ENCODE measurements at regions not wholly inside any gene's neighbourhood (a gene's known extent, or its start where the extent isn't known, plus 50 kb on each side); places are given as distances from the start of the nearest gene placed in this dataset.

- TF ChIP-seq CTCF (IDR thresholded peaks at IDR 0.05) = no peak
- WGBS, 3 donors = 63 to 71% (median 63%) methylated on average over 1 of the region's 1 CpG
- intact Hi-C loops (cut with DNase I) = no loop called here
- Histone ChIP-seq H3K36me3 (ENCODE audit: insufficient read depth in 1 of 2, low read depth in 1 of 2) (no peaks in the 10 kb centered on the region), H3K27me3 (ENCODE audit: insufficient read depth in 3 of 3, low read length in 2 of 3) (no peaks in the 10 kb centered on the region), H3K4me3 (no peak overlapping the region), H3K9me3 (no peaks in the 10 kb centered on the region), H3K4me1 (no peaks in the 10 kb centered on the region), H3K27ac (no peak overlapping the region)
- DNase-seq (no peak), ATAC-seq (no peak)
Observed at GRCh38 chr3:105232553-105232952, 134.2 kb upstream of the ALCAM start.

- Histone ChIP-seq H3K9me3 (no peaks in the 10 kb centered on the region), H3K36me3 (ENCODE audit: insufficient read depth in 1 of 2, low read depth in 1 of 2) (no peaks in the 10 kb centered on the region), H3K27me3 (ENCODE audit: insufficient read depth in 3 of 3, low read length in 2 of 3) (no peaks in the 10 kb centered on the region), H3K4me1 (no peaks in the 10 kb centered on the region), H3K4me3 (no peak overlapping the region), H3K27ac (no peak overlapping the region)
- no peak for ATAC-seq
- no peak for TF ChIP-seq CTCF (IDR thresholded peaks at IDR 0.05)
- intact Hi-C loops (cut with DNase I) = no loop called here
- DNase-seq = no peak
- WGBS, 3 donors = 91 to 100% (median 95%) methylated on average over 1 of the region's 1 CpG
Observed at GRCh38 chr3:105233010-105233409, 133.7 kb upstream of the ALCAM start.

GRCh38 chr3:105235221-105235620, 131.5 kb upstream of the ALCAM start:
- H3K27ac ChIP-seq = no peak overlapping the region
- H3K9me3 ChIP-seq = no peaks in the 10 kb centered on the region
- no peaks in the 10 kb centered on the region for H3K27me3 ChIP-seq (ENCODE audit: insufficient read depth in 3 of 3, low read length in 2 of 3)
- no peak for ATAC-seq
- H3K36me3 ChIP-seq (ENCODE audit: insufficient read depth in 1 of 2, low read depth in 1 of 2) = no peaks in the 10 kb centered on the region
- intact Hi-C loops (cut with DNase I) = no loop called here
- WGBS, 3 donors = 79 to 90% (median 83%) methylated on average over 2 of the region's 2 CpGs
- TF ChIP-seq CTCF (IDR thresholded peaks at IDR 0.05) = no peak
- no peak overlapping the region for H3K4me3 ChIP-seq
- no peak for DNase-seq
- H3K4me1 ChIP-seq = no peaks in the 10 kb centered on the region

GRCh38 chr3:105235785-105236184, 130.9 kb upstream of the ALCAM start:
- intact Hi-C loops (cut with DNase I) = no loop called here
- no peak for TF ChIP-seq CTCF (IDR thresholded peaks at IDR 0.05)
- no peak overlapping the region for H3K4me3 ChIP-seq

GRCh38 chr3:105238367-105238766, 128.3 kb upstream of the ALCAM start:
- no peaks in the 10 kb centered on the region for H3K9me3 ChIP-seq
- no peak for DNase-seq
- TF ChIP-seq CTCF (IDR thresholded peaks at IDR 0.05) = no peak
- no peak for ATAC-seq
- intact Hi-C loops (cut with DNase I) = no loop called here
- H3K36me3 ChIP-seq (ENCODE audit: insufficient read depth in 1 of 2, low read depth in 1 of 2) = no peaks in the 10 kb centered on the region
- H3K27me3 ChIP-seq (ENCODE audit: insufficient read depth in 3 of 3, low read length in 2 of 3) = no peaks in the 10 kb centered on the region
- H3K27ac ChIP-seq = no peak overlapping the region
- WGBS, 3 donors = 79 to 84% (median 83%) methylated on average over 1 of the region's 1 CpG
- no peaks in the 10 kb centered on the region for H3K4me1 ChIP-seq
- no peak overlapping the region for H3K4me3 ChIP-seq

More at GRCh38 chr3:105235785-105236184, 130.9 kb upstream of the ALCAM start:
- DNase-seq (no peak), ATAC-seq (no peak)
- no peaks in the 10 kb centered on the region for H3K27me3 ChIP-seq (ENCODE audit: insufficient read depth in 3 of 3, low read length in 2 of 3)
- H3K36me3 ChIP-seq (ENCODE audit: insufficient read depth in 1 of 2, low read depth in 1 of 2) = no peaks in the 10 kb centered on the region
- H3K4me1 ChIP-seq = no peaks in the 10 kb centered on the region
- H3K9me3 ChIP-seq = no peaks in the 10 kb centered on the region
- WGBS, 3 donors = 23 to 55% (median 40%) methylated on average over 1 of the region's 1 CpG
- H3K27ac ChIP-seq = no peak overlapping the region

Measured in psoas muscle (tissue), 7 donors.